ENCODE measurements at regions not wholly inside any gene's neighbourhood (a gene's known extent, or its start where the extent isn't known, plus 50 kb on each side); places are given as distances from the start of the nearest gene placed in this dataset.
"Not testable (repeated sequence)": the region's sequence is repeated elsewhere in the genome, so short reads cannot be mapped to it uniquely, and the experiment has no call there.

- peaks cover 3% of the 10 kb centered on the region; the same call in 1 of the 2 replicates for H3K27me3 ChIP-seq (ENCODE audit: control insufficient read depth, insufficient read depth, low read length)
- H3K4me3 ChIP-seq (ENCODE audit: low read depth, low read length): no peak overlapping the region
- no peak for DNase-seq (ENCODE audit: low read depth)
- no peaks in the 10 kb centered on the region for H3K36me3 ChIP-seq (ENCODE audit: control insufficient read depth, insufficient read depth, low read length)
- POLR2A ChIA-PET: no interaction called here
- CTCF ChIA-PET: no interaction called here
- no peak for TF ChIP-seq CTCF (IDR thresholded peaks at IDR 0.05; ENCODE audit: insufficient read depth, low read depth, low read length)
Measured at GRCh38 chr7:45421806-45422205, 152.4 kb upstream of the ADCY1 start.

DNA sequence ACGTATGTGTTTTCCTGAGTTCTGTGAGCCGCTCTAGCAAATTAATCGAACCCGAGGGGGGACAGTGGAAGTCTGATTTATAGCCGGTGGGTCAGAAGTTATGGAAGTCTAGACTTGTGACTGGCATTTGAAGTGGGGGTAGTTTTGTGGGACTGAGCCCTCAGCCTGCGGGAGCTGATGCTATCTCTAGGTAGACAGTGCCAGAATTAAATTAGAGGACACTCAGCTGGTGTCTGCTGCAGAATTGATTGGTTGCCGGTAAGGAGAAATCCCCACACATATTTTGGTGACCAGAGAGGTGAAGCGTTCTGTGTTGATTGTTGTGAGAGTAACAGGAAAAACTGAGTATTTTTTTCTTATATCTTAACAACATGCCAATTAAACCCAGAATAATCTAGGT is 143.8 kb upstream of the ADCY1 start:
- Histone ChIP-seq H3K4me3 (ENCODE audit: low read depth, low read length) (no peak overlapping the region), H3K36me3 (ENCODE audit: control insufficient read depth, insufficient read depth, low read length) (no peaks in the 10 kb centered on the region), H3K27me3 (ENCODE audit: control insufficient read depth, insufficient read depth, low read length) (0 out of 2 replicates have a peak, but pooled peaks cover 2% of the 10 kb centered on the region)
- no peak for TF ChIP-seq CTCF (IDR thresholded peaks at IDR 0.05; ENCODE audit: insufficient read depth, low read depth, low read length)
- CTCF ChIA-PET: no interaction called here
- no peak for DNase-seq (ENCODE audit: low read depth)
- POLR2A ChIA-PET: no interaction called here

GRCh38 chr7:45434167-45434784 is 139.9 kb upstream of the ADCY1 start:
- ChIA-PET POLR2A (no interaction called here), CTCF (no interaction called here)
- Histone ChIP-seq H3K27me3 (ENCODE audit: control insufficient read depth, insufficient read depth, low read length) (peaks cover 6% of the 10 kb centered on the region), H3K4me3 (ENCODE audit: low read depth, low read length) (no peak overlapping the region), H3K36me3 (ENCODE audit: control insufficient read depth, insufficient read depth, low read length) (no peaks in the 10 kb centered on the region)
- no peak for DNase-seq (ENCODE audit: low read depth)
- no peak for TF ChIP-seq CTCF (IDR thresholded peaks at IDR 0.05; ENCODE audit: insufficient read depth, low read depth, low read length)

DNA sequence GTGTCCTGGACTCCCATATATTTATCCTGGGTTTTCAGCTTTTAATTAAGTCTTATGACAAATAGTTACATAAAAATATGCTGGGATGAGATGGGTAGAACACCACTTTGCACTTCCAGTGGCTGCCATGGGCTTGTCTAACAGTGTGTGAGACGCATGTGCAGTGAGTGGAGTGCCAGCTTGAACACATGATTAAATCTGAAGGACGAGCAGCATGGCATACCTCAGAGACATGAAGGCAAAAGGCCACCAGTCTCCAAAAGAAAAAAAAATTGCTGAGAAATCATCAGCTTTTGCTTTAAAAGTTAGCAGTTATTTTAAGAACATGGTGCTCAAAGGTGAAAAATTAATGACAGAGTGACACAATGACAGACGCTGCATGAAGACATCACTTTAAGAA is 139.0 kb upstream of the ADCY1 start:
- CTCF ChIA-PET: no interaction called here

GRCh38 chr7:45435846-45436245 is 138.3 kb upstream of the ADCY1 start:
- ChIA-PET CTCF (no interaction called here), POLR2A (no interaction called here)
- DNase-seq (ENCODE audit: low read depth): peak; percentile 31
- Histone ChIP-seq H3K27me3 (ENCODE audit: control insufficient read depth, insufficient read depth, low read length) (peaks cover 6% of the 10 kb centered on the region), H3K4me3 (ENCODE audit: low read depth, low read length) (no peak overlapping the region), H3K36me3 (ENCODE audit: control insufficient read depth, insufficient read depth, low read length) (no peaks in the 10 kb centered on the region)
- TF ChIP-seq CTCF (IDR thresholded peaks at IDR 0.05; ENCODE audit: insufficient read depth, low read depth, low read length): no peak

More for the DNA sequence above, 139.0 kb upstream of the ADCY1 start:
- no peak overlapping the region for H3K4me3 ChIP-seq (ENCODE audit: low read depth, low read length)
- no peak for TF ChIP-seq CTCF (IDR thresholded peaks at IDR 0.05; ENCODE audit: insufficient read depth, low read depth, low read length)
- no peaks in the 10 kb centered on the region for H3K36me3 ChIP-seq (ENCODE audit: control insufficient read depth, insufficient read depth, low read length)
- POLR2A ChIA-PET: no interaction called here
- DNase-seq (ENCODE audit: low read depth): no peak
- peaks cover 6% of the 10 kb centered on the region for H3K27me3 ChIP-seq (ENCODE audit: control insufficient read depth, insufficient read depth, low read length)

- H3K36me3 ChIP-seq (ENCODE audit: control insufficient read depth, insufficient read depth, low read length); POLR2A ChIA-PET; H3K4me3 ChIP-seq (ENCODE audit: low read depth, low read length); CTCF ChIA-PET; DNase-seq (ENCODE audit: low read depth); H3K27me3 ChIP-seq (ENCODE audit: control insufficient read depth, insufficient read depth, low read length): not testable (repeated sequence)
Measured at GRCh38 chr7:45440776-45441175, 133.4 kb upstream of the ADCY1 start.
